HG02798 (cell line): ENCODE measurements at regions not wholly inside any gene's neighbourhood (a gene's known extent, or its start where the extent isn't known, plus 50 kb on each side); places are given as distances from the start of the nearest gene placed in this dataset.

Source experiments
- ATAC-seq: cut with Tn5 transposase; IDR thresholded peaks from one replicate; pipeline ENCODE4 v1.9.1; 2021; ENCODE audit warnings: mild to moderate bottlenecking; ENCODE audit not compliant: unreplicated experiment, poor library complexity

GRCh38 chr2:118265873-118266455 lies 177.7 kb downstream of the INSIG2 start:
- ATAC-seq: no peak

GRCh38 chr2:118264232-118264990 lies 176.1 kb downstream of the INSIG2 start:
- ATAC-seq: no peak

- ATAC-seq: no peak
Observed at GRCh38 chr2:118257696-118258095, 169.4 kb downstream of the INSIG2 start.

GRCh38 chr2:118255771-118256372 lies 167.6 kb downstream of the INSIG2 start:
- no peak for ATAC-seq

GRCh38 chr2:118255301-118255700 lies 167.0 kb downstream of the INSIG2 start:
- no peak for ATAC-seq

- ATAC-seq: no peak
Observed at GRCh38 chr2:118254116-118254515, 165.8 kb downstream of the INSIG2 start.

GRCh38 chr2:118251427-118251826 lies 163.2 kb downstream of the INSIG2 start:
- ATAC-seq: no peak

- ATAC-seq: no peak
Observed at GRCh38 chr2:118250463-118250862, 162.2 kb downstream of the INSIG2 start.

GRCh38 chr2:118250001-118250400 lies 161.7 kb downstream of the INSIG2 start:
- peak; percentile 23 for ATAC-seq

- peak; percentile 73 for ATAC-seq
Observed at GRCh38 chr2:118249531-118249930, 161.3 kb downstream of the INSIG2 start.

- ATAC-seq: no peak
Observed at GRCh38 chr2:118246726-118247125, 158.5 kb downstream of the INSIG2 start.

GRCh38 chr2:118246079-118246478 lies 157.8 kb downstream of the INSIG2 start:
- ATAC-seq: no peak

- ATAC-seq: no peak
Observed at GRCh38 chr2:118244686-118245085, 156.4 kb downstream of the INSIG2 start.

GRCh38 chr2:118243031-118243430 lies 154.8 kb downstream of the INSIG2 start:
- ATAC-seq: no peak

- peak; percentile 40 for ATAC-seq
Observed at GRCh38 chr2:118242216-118242615, 153.9 kb downstream of the INSIG2 start.

GRCh38 chr2:118241128-118241527 lies 152.9 kb downstream of the INSIG2 start:
- no peak for ATAC-seq

GRCh38 chr2:118240276-118240675 lies 152.0 kb downstream of the INSIG2 start:
- no peak for ATAC-seq

GRCh38 chr2:118239284-118239683 lies 151.0 kb downstream of the INSIG2 start:
- ATAC-seq: no peak

- ATAC-seq: no peak
Observed at GRCh38 chr2:118237451-118237850, 149.2 kb downstream of the INSIG2 start.

- ATAC-seq: no peak
Observed at GRCh38 chr2:118232796-118233195, 144.5 kb downstream of the INSIG2 start.

GRCh38 chr2:118232391-118232790 lies 144.1 kb downstream of the INSIG2 start:
- no peak for ATAC-seq

GRCh38 chr2:118231759-118232158 lies 143.5 kb downstream of the INSIG2 start:
- no peak for ATAC-seq
